Ovary (tissue), 3 donors: ENCODE measurements at regions not wholly inside any gene's neighbourhood (a gene's known extent, or its start where the extent isn't known, plus 50 kb on each side); places are given as distances from the start of the nearest gene placed in this dataset.

Experiments
- EP300 ChIP-seq: sonication (generic); formaldehyde crosslinking; IDR thresholded peaks from one replicate; pipeline ENCODE4 v1.6.1; 2017; ENCODE audit warnings: antibody characterized with exemption
- POLR2A ChIP-seq: fragments of 450-650 bp; IDR thresholded peaks from one replicate; pipeline ENCODE4 v1.6.1; 2017; ENCODE audit warnings: antibody characterized with exemption, mild to moderate bottlenecking, moderate library complexity
- TF ChIP-seq, protein P1 (sequence below), 3 donors: fragments of 450-650 bp in 2 of 3; fragments of 200-600 bp in 1 of 3; IDR thresholded peaks; one replicate each; pipeline versions ENCODE4 v1.5.1 to v1.8.0; 2016 to 2022; ENCODE audit warnings: antibody characterized with exemption in 3 of 3, mild to moderate bottlenecking in 1 of 3
- donor health status: DM: no; HTN: no; CAD: no.

DNA sequence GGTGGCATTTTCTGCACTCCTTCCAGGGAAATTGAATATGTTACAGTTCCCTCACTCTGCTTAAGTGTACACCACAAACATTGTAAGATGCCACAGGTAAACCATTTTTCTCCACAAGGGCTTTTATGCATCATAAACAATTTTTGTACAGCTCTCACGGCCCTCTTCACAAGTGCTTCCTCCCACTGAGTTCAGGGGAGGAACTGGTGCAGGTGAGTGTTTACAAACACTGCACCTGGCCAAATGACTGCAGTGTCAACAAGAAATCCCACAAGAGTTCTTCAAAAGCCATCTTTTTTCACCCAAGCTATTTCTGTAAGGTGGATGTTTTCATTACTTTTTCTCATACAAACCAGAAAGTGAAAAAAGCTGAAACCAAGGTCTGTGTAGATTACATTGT is 973.2 kb downstream of the AACS start:
- TF ChIP-seq, protein P1, sequence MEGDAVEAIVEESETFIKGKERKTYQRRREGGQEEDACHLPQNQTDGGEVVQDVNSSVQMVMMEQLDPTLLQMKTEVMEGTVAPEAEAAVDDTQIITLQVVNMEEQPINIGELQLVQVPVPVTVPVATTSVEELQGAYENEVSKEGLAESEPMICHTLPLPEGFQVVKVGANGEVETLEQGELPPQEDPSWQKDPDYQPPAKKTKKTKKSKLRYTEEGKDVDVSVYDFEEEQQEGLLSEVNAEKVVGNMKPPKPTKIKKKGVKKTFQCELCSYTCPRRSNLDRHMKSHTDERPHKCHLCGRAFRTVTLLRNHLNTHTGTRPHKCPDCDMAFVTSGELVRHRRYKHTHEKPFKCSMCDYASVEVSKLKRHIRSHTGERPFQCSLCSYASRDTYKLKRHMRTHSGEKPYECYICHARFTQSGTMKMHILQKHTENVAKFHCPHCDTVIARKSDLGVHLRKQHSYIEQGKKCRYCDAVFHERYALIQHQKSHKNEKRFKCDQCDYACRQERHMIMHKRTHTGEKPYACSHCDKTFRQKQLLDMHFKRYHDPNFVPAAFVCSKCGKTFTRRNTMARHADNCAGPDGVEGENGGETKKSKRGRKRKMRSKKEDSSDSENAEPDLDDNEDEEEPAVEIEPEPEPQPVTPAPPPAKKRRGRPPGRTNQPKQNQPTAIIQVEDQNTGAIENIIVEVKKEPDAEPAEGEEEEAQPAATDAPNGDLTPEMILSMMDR (IDR thresholded peaks at IDR 0.05), result no peak
- no peak for TF ChIP-seq POLR2A
- TF ChIP-seq EP300, result no peak
